ENCODE measurements at regions not wholly inside any gene's neighbourhood (a gene's known extent, or its start where the extent isn't known, plus 50 kb on each side); places are given as distances from the start of the nearest gene placed in this dataset.

GRCh38 chr2:236337465-236338325, 73.5 kb upstream of the ASB18 start:
- TF ChIP-seq TAF1 (IDR thresholded peaks at IDR 0.05; ENCODE audit: borderline replicate concordance, insufficient read depth, low read length): no peak
- no peak for TF ChIP-seq POLR2AphosphoS5 (IDR thresholded peaks at IDR 0.05; ENCODE audit: low read depth, low read length)
- TF ChIP-seq SIN3A (IDR thresholded peaks at IDR 0.05; ENCODE audit: borderline replicate concordance, insufficient read depth, low read length): no peak
